Spleen (tissue), 11 donors: ENCODE measurements at regions not wholly inside any gene's neighbourhood (a gene's known extent, or its start where the extent isn't known, plus 50 kb on each side); places are given as distances from the start of the nearest gene placed in this dataset.
A peak's percentile ranks its signal among the peaks of the same experiment; 100 is the strongest.

ENCODE experiments used
- DNase-seq: peaks from one replicate; pipeline ENCODE4 v3.0.0-alpha.2; 2020
- H3K27ac ChIP-seq, 8 donors: fragments of 200-600 bp; sonication (generic) in 7 of 8; 1 replicate in 4 of 8; 2 replicates in 4 of 8; pipeline versions ENCODE4 v1.5.0 to v1.8.0; 2016 to 2021; ENCODE audit warnings: inconsistent platforms in 4 of 8, mild to moderate bottlenecking in 4 of 8, moderate library complexity in 1 of 8
- H3K27me3 ChIP-seq, 7 donors: fragments of 200-600 bp; sonication (generic) in 6 of 7; replicated peaks in 1 of 7; 1 replicate in 4 of 7; 2 replicates in 3 of 7; pipeline versions ENCODE4 v1.5.0 to v1.8.0; 2016 to 2021; ENCODE audit warnings: inconsistent platforms in 3 of 7, mild to moderate bottlenecking in 1 of 7
- H3K36me3 ChIP-seq, 6 donors: fragments of 200-600 bp; sonication (generic) in 5 of 6; 1 replicate in 4 of 6; 2 replicates in 2 of 6; pipeline versions ENCODE4 v1.5.0 to v1.8.0; 2016 to 2021; ENCODE audit warnings: inconsistent platforms in 2 of 6
- H3K4me1 ChIP-seq, 6 donors: fragments of 200-600 bp; sonication (generic) in 5 of 6; 1 replicate in 3 of 6; 2 replicates in 3 of 6; pipeline versions ENCODE4 v1.5.0 to v1.8.0; 2016 to 2021; ENCODE audit warnings: inconsistent platforms in 3 of 6
- H3K4me3 ChIP-seq, 8 donors: fragments of 200-600 bp; sonication (generic) in 7 of 8; 1 replicate in 4 of 8; 2 replicates in 4 of 8; pipeline versions ENCODE4 v1.5.0 to v1.8.0; 2016 to 2021; ENCODE audit warnings: inconsistent platforms in 4 of 8, mild to moderate bottlenecking in 4 of 8, moderate library complexity in 2 of 8
- H3K9me3 ChIP-seq, 8 donors: fragments of 200-600 bp; sonication (generic) in 7 of 8; 1 replicate in 4 of 8; 2 replicates in 4 of 8; pipeline versions ENCODE4 v1.5.0 to v1.8.0; 2016 to 2021; ENCODE audit warnings: inconsistent platforms in 4 of 8
- CTCF ChIP-seq, 11 experiments: fragments of 200-600 bp in 7 of 11; fragments of 450-650 bp in 4 of 11; sonication (generic) in 4 of 11; IDR thresholded peaks in 8 of 11; conservative IDR thresholded peaks in 3 of 11; 1 replicate in 7 of 11; 2 replicates in 4 of 11; pipeline versions ENCODE4 v1.4.0 to v1.8.0; 2016 to 2021; ENCODE audit warnings: antibody characterized with exemption in 11 of 11, inconsistent platforms in 4 of 11, mild to moderate bottlenecking in 1 of 11
- POLR2A ChIP-seq, 3 donors: fragments of 450-650 bp; IDR thresholded peaks; one replicate each; pipeline ENCODE4 v1.5.1; 2017; ENCODE audit warnings: antibody characterized with exemption in 3 of 3, mild to moderate bottlenecking in 1 of 3
- POLR2AphosphoS5 ChIP-seq, 3 donors: sonication (generic); formaldehyde crosslinking; IDR thresholded peaks; one replicate each; pipeline ENCODE4 v1.5.1; 2017; ENCODE audit warnings: antibody characterized with exemption in 3 of 3
- WGBS, 5 donors: extraction: QIAGEN DNeasy Blood & Tissue Kit in 3 of 5; methylation state at CpG; one replicate each; pipeline versions ENCODE4 v1.1.5 to v1.1.7; 2013 to 2018; 5-methylcytosine and 5-hydroxymethylcytosine counted together
- intact Hi-C: fragments of 100-400 bp; cut with DNase I; formaldehyde crosslinking; loops from one replicate; pipeline ENCODE4 v1.15.0; 2023; ENCODE audit warnings: low total_unique reads
- donor health status: healthy with polysubstance abuse.
- donor health status: DM: no; HTN: no; CAD: no; lungs with moderate emphysema.
- donor health status: DM: no; HTN: no; CAD: no.
- donor health status: Bipolar disorder and iron deficiency.
- donor health status: healthy.
- donor health status: DM: no; HTN: no; CAD: no.
- donor health status: DM: yes; HTN: yes; CAD: no.

GRCh38 chr12:92215358-92215757 is 69.7 kb upstream of the BTG1 start:
- Histone ChIP-seq H3K4me1 (peaks cover 0 to 24% (median 6%) of the 10 kb centered on the region in 6 donors), H3K27ac (no peak overlapping the region), H3K4me3 (no peak overlapping the region), H3K27me3 (no peaks in the 10 kb centered on the region), H3K9me3 (peaks cover 0 to 5% (median 0%) of the 10 kb centered on the region in 8 donors), H3K36me3 (no peaks in the 10 kb centered on the region)
- intact Hi-C loops: no loop called here
- no peak for DNase-seq
- no peak for TF ChIP-seq POLR2A (IDR thresholded peaks at IDR 0.05)
- no peak for TF ChIP-seq POLR2AphosphoS5 (IDR thresholded peaks at IDR 0.05)
- no peak for TF ChIP-seq CTCF (IDR thresholded peaks at IDR 0.05 in 8 of 11, conservative IDR thresholded peaks at IDR 0.05 in 3 of 11)
- WGBS, 5 donors: 93 to 98% (median 97%) methylated on average over 5 of the region's 5 CpGs

- Histone ChIP-seq H3K4me3 (no peak overlapping the region), H3K9me3 (peaks cover 0 to 5% (median 0%) of the 10 kb centered on the region in 8 donors), H3K4me1 (peaks cover 8 to 31% (median 22%) of the 10 kb centered on the region in 6 donors), H3K27ac (no peak overlapping the region), H3K36me3 (no peaks in the 10 kb centered on the region), H3K27me3 (no peaks in the 10 kb centered on the region)
- 85 to 92% (median 88%) methylated on average over 2 of the region's 2 CpGs for WGBS, 5 donors
- TF ChIP-seq CTCF (IDR thresholded peaks at IDR 0.05 in 8 of 11, conservative IDR thresholded peaks at IDR 0.05 in 3 of 11) (no peak), POLR2A (IDR thresholded peaks at IDR 0.05) (no peak), POLR2AphosphoS5 (IDR thresholded peaks at IDR 0.05) (no peak)
- intact Hi-C loops: no loop called here
- no peak for DNase-seq
These were observed 67.5 kb upstream of the BTG1 start for GRCh38 chr12:92213166-92213565.

DNA sequence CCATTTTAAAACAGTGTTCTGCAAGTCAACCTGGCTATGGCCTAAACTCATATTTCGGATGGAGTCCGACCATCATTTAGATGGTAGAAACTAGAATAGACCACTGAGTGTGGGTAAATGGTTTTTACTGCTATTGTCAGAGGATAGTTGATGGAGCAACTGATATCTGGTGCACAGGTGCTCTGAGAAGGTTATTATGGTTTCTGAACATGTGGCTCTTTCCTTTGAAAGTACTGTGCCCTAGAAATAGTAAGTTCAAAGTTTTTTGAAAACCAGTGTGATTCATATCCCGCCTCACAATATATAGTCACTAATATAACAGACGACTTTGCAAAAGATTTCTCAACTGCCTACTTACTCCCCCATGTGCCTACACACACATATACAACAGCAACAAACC is 64.4 kb upstream of the BTG1 start:
- H3K27me3 ChIP-seq: no peaks in the 10 kb centered on the region
- H3K9me3 ChIP-seq: peaks cover 0 to 5% (median 0%) of the 10 kb centered on the region in 8 donors
- peaks cover 8 to 27% (median 22%) of the 10 kb centered on the region in 6 donors for H3K4me1 ChIP-seq
- DNase-seq: no peak
- WGBS, 5 donors: 82 to 86% (median 83%) methylated on average over 4 of the region's 4 CpGs
- no peaks in the 10 kb centered on the region for H3K36me3 ChIP-seq
- peak overlapping the region in 4 of 8 donors; percentile 60 to 81 (median 68) for H3K27ac ChIP-seq
- no peak overlapping the region for H3K4me3 ChIP-seq
- TF ChIP-seq POLR2AphosphoS5 (IDR thresholded peaks at IDR 0.05): no peak
- no peak for TF ChIP-seq CTCF (IDR thresholded peaks at IDR 0.05 in 8 of 11, conservative IDR thresholded peaks at IDR 0.05 in 3 of 11)
- no peak for TF ChIP-seq POLR2A (IDR thresholded peaks at IDR 0.05)
- intact Hi-C loops: no loop called here

DNA sequence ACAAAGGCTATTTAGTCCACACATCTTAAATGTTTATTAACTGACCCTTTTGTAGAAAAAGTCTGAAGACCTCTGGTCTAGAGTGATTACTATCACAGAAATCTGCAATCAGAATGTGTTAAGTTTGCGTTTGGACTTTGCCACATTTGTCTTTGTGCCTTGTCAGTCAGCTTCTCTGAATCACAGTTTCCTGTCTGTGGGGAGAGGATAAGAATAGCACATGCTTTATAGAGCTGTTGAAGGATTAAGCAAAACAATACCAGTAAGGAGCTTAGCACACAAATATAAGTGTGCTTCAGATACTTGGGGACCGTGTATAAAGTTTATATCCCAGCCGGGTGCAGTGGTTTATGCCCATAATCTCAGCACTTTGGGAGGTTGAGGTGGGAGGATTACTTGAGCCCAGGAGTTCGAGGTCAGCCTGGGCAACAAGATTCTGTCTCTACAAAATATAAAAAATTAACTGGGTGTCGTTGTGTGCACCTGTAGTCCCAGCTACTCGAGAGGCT is 63.0 kb upstream of the BTG1 start:
- 16 to 28% (median 22%) methylated on average over 6 of the region's 6 CpGs for WGBS, 5 donors

More for the DNA sequence above, 63.0 kb upstream of the BTG1 start:
- Histone ChIP-seq H3K27ac (peak overlapping the region in 7 of 8 donors; percentile 34 to 81 (median 66)), H3K4me1 (peaks cover 8 to 27% (median 22%) of the 10 kb centered on the region in 6 donors), H3K27me3 (no peaks in the 10 kb centered on the region), H3K9me3 (peaks cover 0 to 5% (median 0%) of the 10 kb centered on the region in 8 donors), H3K4me3 (peak overlapping the region in 2 of 8 donors; percentile 7 to 48), H3K36me3 (no peaks in the 10 kb centered on the region)
- no peak for DNase-seq
- TF ChIP-seq POLR2AphosphoS5 (IDR thresholded peaks at IDR 0.05): peak in 1 of 3 donors; percentile 33
- no peak for TF ChIP-seq POLR2A (IDR thresholded peaks at IDR 0.05)
- no peak for TF ChIP-seq CTCF (IDR thresholded peaks at IDR 0.05 in 8 of 11, conservative IDR thresholded peaks at IDR 0.05 in 3 of 11)
- intact Hi-C loops: no loop called here
